ENCODE measurements at regions not wholly inside any gene's neighbourhood (a gene's known extent, or its start where the extent isn't known, plus 50 kb on each side); places are given as distances from the start of the nearest gene placed in this dataset.

DNA sequence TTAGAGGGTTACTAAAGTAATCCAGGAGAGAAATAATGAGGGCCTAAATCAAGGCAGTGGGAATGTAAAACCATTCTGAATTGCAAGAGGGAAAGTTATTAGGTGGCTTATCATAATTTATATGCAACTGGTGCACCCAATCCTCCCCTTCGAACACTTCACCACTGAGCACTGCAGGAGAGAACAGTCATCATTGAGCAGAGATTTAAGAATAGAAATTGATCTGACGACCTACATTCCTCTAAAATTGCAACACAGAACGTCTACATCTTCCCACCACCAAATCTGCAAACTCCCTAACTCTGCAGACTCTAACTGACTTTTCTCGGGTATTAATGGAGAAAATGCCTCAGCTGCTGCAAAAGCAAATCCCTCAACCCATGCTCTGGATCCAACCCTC lies 138.5 kb upstream of the CDH20 start:
- no peak overlapping the region for H3K27ac ChIP-seq (ENCODE audit: extremely low read depth, low read depth, low read length)
- 0% methylated on average over 4 of the region's 4 CpGs for WGBS (ENCODE audit: insufficient coverage, low coverage, missing lambda C conversion rate)
- no peaks in the 10 kb centered on the region for H3K36me3 ChIP-seq (ENCODE audit: control insufficient read depth, insufficient read depth, low read length)
- H3K4me1 ChIP-seq (replicated peaks in 1 of 2; ENCODE audit: control insufficient read depth in 2 of 2, insufficient read depth in 2 of 2, low read length in 2 of 2): no peaks in the 10 kb centered on the region
- no TSS peak for BruUV-seq (replicated peaks)
- DNase-seq (ENCODE audit: extremely low read depth in 1 of 4, low spot score in 3 of 4): no peak
- no peak overlapping the region for H3K4me2 ChIP-seq (ENCODE audit: insufficient read depth, low read length)
- H3K9ac ChIP-seq (ENCODE audit: insufficient read depth in 1 of 2, low read depth in 2 of 2, low read length in 2 of 2): no peak overlapping the region
- in situ Hi-C loops (cut with MboI): no loop called here
- H2AFZ ChIP-seq (ENCODE audit: low read depth, low read length): no peak overlapping the region
- no peaks in the 10 kb centered on the region for H3K27me3 ChIP-seq (ENCODE audit: control insufficient read depth in 2 of 2, insufficient read depth in 2 of 2, low read length in 2 of 2)
- intact Hi-C loops (cut with micrococcal nuclease): no loop called here
- H3K9me3 ChIP-seq (replicated peaks; ENCODE audit: control insufficient read depth, insufficient read depth, low read depth, low read length): no peaks in the 10 kb centered on the region
- TF ChIP-seq BMI1 (IDR thresholded peaks at IDR 0.05; ENCODE audit: low read length): no peak
- TF ChIP-seq ARID3B (CRISPR knock-in tag; IDR thresholded peaks at IDR 0.05; ENCODE audit: borderline replicate concordance): no peak
- TF ChIP-seq SAFB (IDR thresholded peaks at IDR 0.05; ENCODE audit: borderline replicate concordance, low read depth, low read length): no peak
- TF ChIP-seq MAZ (CRISPR knock-in tag; conservative IDR thresholded peaks at IDR 0.05 in 1 of 2, IDR thresholded peaks at IDR 0.05 in 1 of 2): no peak
- TF ChIP-seq NRF1 (conservative IDR thresholded peaks at IDR 0.05 in 1 of 2, IDR thresholded peaks at IDR 0.05 in 1 of 2): no peak
- TF ChIP-seq OTX1 (CRISPR knock-in tag; IDR thresholded peaks at IDR 0.05): no peak
- TF ChIP-seq XRCC5 (IDR thresholded peaks at IDR 0.05; ENCODE audit: low read depth, low read length): no peak
- no peak for TF ChIP-seq ZNF717 (CRISPR knock-in tag; IDR thresholded peaks at IDR 0.05)
- TF ChIP-seq, protein P1, sequence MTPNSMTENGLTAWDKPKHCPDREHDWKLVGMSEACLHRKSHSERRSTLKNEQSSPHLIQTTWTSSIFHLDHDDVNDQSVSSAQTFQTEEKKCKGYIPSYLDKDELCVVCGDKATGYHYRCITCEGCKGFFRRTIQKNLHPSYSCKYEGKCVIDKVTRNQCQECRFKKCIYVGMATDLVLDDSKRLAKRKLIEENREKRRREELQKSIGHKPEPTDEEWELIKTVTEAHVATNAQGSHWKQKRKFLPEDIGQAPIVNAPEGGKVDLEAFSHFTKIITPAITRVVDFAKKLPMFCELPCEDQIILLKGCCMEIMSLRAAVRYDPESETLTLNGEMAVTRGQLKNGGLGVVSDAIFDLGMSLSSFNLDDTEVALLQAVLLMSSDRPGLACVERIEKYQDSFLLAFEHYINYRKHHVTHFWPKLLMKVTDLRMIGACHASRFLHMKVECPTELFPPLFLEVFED (CRISPR knock-in tag; conservative IDR thresholded peaks at IDR 0.05): no peak
- TF ChIP-seq HNRNPLL (IDR thresholded peaks at IDR 0.05; ENCODE audit: low read depth, low read length, poor library complexity, severe bottlenecking): no peak
- no peak for TF ChIP-seq MAFG (tag; conservative IDR thresholded peaks at IDR 0.05)
- TF ChIP-seq, protein P2, sequence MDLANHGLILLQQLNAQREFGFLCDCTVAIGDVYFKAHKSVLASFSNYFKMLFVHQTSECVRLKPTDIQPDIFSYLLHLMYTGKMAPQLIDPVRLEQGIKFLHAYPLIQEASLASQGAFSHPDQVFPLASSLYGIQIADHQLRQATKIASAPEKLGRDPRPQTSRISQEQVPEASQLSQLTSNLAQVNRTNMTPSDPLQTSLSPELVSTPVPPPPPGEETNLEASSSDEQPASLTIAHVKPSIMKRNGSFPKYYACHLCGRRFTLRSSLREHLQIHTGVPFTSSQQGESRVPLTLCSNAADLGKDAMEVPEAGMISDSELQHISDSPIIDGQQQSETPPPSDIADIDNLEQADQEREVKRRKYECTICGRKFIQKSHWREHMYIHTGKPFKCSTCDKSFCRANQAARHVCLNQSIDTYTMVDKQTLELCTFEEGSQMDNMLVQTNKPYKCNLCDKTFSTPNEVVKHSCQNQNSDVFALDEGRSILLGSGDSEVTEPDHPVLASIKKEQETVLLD (IDR thresholded peaks at IDR 0.05): no peak
- TF ChIP-seq PHB (CRISPR knock-in tag; IDR thresholded peaks at IDR 0.05): no peak
- no peak for TF ChIP-seq USF1 (CRISPR knock-in tag; IDR thresholded peaks at IDR 0.05)
- no peak for TF ChIP-seq FOXJ3 (CRISPR knock-in tag; IDR thresholded peaks at IDR 0.05)
- no peak for TF ChIP-seq MEF2D (tag; conservative IDR thresholded peaks at IDR 0.05; ENCODE audit: low read depth)
- H3K4me3 ChIP-seq: no peak overlapping the region
- no peaks in the 10 kb centered on the region for H3K79me2 ChIP-seq (ENCODE audit: control insufficient read depth, insufficient read depth, low read length)
- ATAC-seq: no peak
- no peaks in the 10 kb centered on the region for H3K9me1 ChIP-seq (ENCODE audit: control insufficient read depth, insufficient read depth, low read length)
- H4K20me1 ChIP-seq (replicated peaks; ENCODE audit: control insufficient read depth, insufficient read depth, low read length): no peaks in the 10 kb centered on the region
- no peak for FAIRE-seq
- ChIA-PET POLR2A (no interaction called here), CTCF (ENCODE audit: low intra/inter-chr PET ratio) (no interaction called here)
